ENCODE measurements at regions not wholly inside any gene's neighbourhood (a gene's known extent, or its start where the extent isn't known, plus 50 kb on each side); places are given as distances from the start of the nearest gene placed in this dataset.
A peak's percentile ranks its signal among the peaks of the same experiment; 100 is the strongest.

DNA sequence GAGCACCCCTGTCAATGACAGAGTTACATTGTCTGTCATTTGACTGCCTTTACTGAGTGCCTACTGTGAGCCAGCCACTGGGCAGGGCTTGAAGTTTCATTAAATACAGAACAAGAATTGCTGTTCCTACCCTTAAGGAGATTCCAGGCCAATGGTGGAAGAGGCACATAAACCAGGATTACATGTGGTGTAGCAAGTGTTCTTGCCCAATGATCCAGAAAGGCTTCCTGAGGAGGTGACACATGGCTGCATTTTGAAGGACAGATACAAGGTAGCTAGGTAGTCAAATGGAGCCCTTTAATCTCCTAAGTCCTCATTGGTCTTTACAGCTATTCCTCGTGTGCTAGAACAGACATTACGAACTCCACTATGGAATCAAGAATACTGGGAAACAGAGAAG is 312.7 kb downstream of the ETAA1 start:
- DNase-seq (ENCODE audit: low spot score), result no peak

DNA sequence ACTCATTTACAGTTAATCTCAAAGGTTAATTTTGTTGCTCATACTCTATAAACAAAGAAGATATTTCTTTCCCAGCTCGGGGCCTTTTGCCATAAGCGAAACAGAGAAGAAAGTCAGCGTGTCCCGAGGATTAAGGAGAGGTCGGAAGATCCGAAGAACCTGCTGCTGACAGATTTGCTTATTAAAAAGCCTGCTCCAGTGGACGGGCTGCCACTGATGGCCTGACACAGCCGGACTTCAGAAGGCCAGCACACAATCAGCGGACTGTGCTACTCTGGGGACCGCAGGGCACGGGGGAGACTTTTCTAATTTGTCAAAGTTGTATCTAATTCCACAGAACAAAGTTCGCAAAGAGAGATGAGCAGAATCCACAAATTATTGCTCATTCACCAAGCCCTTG is 315.4 kb downstream of the ETAA1 start:
- no peak for DNase-seq (ENCODE audit: low spot score)

DNA sequence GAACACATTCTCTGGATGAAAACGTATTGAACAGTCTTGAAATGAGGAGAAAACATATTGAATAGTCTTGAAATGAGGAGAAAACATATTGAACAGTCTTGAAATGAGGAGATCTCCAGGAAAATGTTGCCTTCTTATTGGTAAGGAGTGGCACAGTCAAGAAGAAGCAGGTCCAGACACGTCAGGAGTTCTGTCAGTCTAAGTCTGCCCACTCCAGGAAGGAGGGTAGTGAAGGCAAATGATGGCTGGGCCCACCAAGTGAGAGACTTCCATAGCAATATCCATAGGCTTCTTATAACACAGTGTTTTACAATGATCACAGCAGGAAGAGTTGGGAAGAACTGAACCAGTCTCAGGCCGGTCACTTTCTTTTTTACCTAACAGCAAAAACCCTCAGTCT is 316.2 kb downstream of the ETAA1 start:
- DNase-seq (ENCODE audit: low spot score), result no peak

DNA sequence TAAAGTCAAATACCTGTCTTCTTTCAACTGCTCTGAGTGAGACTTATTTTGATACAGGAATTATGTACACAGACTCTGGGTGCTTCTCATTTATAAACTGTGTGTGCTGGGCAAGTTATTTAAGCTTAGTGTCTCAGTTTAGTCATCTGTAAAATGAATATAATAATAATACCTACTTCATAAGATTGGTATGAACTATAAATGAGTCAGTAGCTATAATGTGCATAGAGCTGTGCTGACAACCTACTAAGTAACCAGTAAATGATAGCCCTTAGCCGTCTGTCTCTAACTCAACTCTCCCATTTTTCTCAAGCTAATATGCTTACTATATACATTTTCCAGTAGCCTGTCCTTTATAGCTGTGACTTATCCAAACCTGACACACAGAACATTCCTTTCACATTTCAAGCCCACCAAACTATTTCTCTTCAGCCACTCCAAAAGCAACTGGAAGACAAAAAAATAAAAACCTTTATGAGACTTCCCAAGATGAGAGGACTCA is 319.8 kb downstream of the ETAA1 start:
- DNase-seq (ENCODE audit: low spot score), result no peak

DNA sequence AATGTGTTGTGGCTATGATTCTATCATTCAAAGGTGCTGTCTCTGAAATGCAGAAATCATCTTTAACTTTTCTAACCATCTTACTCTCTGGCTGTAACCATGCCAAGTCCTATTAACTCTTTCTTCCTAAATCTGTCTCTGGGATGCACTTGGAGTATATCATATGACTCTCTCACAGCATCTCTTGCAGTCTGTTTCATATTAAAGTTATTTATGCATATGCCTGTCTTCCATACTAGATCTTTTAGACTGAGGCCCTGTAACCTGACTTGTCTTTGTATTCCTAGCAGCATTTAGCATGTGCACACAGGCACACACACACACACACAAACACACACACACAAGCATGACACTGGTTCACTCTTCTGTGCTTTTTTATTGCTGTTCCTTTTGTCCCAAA is 320.6 kb downstream of the ETAA1 start:
- no peak for DNase-seq (ENCODE audit: low spot score)

DNA sequence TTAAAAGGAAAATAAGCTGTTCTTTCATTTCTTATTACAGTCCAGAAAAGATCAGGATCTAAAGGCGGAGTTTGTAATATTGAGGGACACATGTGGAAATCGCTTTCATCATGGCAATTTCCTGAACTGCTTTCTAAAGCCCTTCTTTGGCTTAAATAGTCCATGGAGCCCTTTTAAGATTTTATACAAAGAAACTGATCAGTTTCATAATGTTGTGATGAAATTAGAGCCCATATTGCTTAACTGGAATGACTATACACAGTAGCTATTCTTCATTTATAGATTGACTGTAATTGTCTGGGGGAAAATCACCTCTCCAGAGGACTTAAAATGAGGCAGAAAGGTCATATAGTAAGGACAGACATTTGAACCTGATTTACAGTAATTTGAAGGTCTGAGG is 322.2 kb downstream of the ETAA1 start:
- no peak for DNase-seq (ENCODE audit: low spot score)

DNA sequence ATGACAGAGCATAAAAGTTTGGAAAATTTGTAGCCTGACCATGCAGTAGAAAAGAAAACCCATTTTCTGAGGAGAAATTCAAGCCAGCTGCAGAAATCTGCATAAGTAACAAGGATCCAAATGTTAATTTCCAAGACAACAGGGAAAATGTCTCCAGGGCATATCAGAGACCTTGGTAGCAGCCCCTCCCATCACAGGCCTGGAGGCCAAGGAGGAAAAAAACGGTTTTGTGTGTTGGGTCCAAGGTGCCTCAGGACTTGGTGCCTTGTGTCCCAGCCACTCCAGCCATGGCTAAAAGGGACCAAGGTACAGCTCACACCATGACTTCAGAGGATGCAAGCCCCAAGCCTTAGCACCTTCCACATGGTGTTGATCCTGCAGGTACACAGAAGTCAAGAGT is 324.4 kb downstream of the ETAA1 start:
- no peak for DNase-seq (ENCODE audit: low spot score)

DNA sequence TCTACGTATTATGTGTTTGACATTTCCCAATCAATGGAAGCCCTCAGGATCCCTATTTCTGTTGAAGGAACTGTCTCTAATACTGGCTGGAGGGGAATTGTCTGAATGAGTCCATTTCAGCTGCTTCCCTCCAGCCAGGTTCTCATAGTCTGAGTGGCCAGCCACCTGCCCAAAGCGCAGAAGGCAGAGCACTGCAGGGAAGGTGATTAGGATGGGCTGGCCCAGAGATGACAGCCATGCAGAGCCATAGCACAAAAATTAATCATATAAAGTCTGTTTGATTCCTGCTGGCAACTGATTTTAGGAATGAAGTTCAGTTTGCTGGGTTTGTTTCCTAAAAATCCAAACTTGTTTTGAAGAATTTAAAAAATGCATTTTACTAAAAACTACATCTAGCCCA is 327.1 kb downstream of the ETAA1 start:
- DNase-seq (ENCODE audit: low spot score), result no peak

DNA sequence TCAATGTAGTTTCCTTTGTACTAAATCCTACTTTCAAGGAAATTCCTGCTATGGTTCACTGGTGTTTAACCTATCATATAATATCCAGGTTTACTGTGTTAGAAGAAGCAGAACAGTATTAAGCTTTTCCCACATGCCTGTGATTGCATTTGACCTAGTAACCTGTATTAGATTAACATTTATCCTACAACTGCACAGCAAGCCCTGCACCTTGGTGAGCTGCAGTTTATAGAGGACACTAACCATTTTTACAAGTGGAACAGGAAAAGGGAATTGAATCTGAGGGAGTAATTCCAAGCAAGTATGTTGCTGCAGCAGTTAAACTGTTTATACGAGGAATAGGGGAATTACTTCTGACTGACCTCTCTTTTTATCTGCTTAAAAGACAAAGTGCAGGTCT is 328.6 kb downstream of the ETAA1 start:
- DNase-seq (ENCODE audit: low spot score), result no peak

DNA sequence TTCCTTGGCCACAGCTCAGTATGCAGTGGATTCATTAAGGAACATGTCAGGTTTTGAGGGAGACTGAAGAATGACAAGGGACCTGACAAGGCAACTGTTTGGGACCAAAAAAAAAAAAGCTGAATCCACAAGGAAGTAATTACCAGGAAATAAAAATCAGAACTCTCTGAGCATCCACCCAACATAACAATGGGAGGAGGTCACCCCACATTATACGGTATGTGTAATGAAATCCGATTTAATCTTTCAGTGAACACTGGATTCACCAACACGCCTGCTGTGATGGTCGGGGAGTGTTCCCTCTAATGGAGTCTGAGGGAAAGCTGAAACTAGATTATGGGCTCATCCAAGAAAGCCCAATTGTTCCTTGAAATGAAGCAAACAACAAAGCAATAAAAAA is 329.3 kb downstream of the ETAA1 start:
- no peak for DNase-seq (ENCODE audit: low spot score)

DNA sequence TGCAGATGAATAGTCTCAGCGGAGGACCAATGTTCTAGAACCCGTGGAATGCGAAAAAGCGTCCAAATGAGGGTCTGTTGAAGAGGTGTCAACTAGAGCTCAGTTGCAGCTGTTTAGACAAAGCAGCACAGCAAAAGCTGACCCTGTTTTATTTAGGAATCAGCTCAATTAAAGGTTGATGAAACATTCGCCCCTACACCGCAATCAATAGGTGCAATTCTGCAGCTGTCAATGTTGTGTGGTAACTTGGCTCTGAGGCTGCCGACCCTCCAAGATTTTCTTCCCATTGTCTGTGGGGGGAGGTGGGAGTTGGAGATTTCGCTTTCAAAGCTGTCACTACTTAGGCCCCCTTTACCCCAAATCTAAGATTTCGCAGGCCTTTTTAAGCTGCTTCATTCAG is 330.0 kb downstream of the ETAA1 start:
- DNase-seq (ENCODE audit: low spot score), result no peak

DNA sequence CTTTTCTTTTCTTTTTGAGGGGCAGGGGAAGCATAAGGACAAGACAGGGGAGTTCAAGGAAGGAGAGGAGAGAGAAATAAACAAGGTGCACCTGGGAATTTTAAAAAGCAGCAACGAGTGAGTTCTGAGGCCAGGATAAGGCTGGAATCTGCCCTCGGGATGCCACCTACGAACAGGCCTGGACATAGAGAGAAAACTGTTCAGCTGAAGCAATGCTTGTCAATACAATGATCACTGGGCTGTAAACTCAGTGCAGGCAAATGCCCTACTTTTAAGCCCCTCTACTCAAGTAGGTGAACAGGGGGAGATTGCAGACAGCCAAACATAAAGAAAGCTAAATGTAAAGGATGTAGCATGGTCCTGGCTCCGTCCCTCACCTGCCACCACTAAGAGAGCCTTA is 330.5 kb downstream of the ETAA1 start:
- no peak for DNase-seq (ENCODE audit: low spot score)

DNA sequence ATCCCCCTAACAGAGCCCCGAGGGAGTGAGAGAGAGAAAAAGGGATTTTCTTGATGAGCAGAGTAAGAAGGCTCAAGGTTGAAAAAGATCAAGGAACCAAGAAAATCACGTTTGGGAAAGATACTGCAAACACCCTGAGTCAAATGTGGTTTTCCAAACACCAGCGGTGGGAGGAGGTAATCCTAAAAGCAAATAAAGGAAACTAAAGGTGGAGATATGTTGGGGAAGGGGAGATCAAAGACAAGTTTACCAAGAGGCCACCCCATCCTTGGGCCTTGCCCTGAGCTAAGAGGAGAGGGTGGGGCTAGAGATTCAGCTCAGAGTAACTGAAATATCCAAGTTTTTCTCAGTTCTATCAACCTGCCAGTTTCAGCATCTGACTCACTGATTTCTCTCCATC is 332.3 kb downstream of the ETAA1 start:
- no peak for DNase-seq (ENCODE audit: low spot score)

DNA sequence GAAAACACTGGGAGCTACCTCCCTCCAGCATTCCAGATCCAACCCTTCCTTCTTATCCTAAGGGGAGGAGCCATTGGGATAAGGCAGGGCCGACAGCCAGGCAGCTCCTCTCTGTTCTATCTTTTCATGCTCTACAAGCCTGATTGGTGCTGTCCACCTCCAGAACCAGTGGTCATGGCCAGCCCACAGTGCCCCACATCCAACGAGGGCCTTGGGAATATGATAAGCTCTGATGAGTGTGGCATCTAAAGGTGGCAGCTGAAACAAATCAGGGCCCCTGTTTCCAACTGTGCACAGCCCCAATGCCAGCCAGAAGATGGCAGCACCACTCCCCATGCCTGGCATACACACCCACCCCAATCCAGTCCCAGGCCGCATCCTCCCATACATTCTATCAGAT is 329.3 kb downstream of the C1D start:
- peak; percentile 47 for DNase-seq (ENCODE audit: low spot score)

DNA sequence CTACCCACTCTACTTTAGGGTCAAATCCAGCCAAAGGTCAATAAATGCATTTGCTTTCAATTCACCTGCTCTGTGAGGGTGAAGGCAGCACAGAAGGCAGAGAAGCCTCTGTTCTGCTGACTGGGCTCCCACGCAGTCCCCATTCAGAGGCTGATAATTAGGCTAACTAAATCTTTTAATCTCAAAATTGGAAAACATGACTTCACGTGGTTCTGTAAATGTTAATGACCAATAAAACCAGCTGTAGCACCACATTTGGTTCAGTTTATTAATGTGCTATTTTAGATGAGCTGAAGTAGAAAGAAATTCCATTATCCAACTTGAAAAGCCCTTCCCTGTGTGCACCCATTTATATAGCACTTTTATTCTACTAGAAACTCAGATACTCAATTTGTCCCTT is 310.6 kb downstream of the C1D start:
- DNase-seq (ENCODE audit: low spot score), result no peak

DNA sequence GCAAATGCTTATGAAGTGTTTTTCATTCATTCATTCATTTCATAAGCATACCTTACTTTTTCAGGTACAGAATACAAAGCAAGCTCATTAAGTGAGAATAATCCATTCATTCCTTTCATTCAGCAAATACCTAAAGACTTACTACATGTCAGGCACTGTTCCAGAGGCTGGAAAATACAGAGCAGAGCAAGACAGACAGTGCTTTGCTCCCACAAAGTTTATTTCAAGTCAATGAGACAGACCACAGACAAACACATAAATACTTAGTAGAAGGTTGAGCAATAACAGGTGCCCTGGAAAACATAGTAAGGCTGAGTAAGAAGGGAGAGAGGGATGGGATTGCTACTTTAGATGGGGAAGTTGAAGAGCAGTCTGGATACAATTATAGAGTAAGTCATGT is 309.8 kb downstream of the C1D start:
- DNase-seq (ENCODE audit: low spot score), result no peak

DNA sequence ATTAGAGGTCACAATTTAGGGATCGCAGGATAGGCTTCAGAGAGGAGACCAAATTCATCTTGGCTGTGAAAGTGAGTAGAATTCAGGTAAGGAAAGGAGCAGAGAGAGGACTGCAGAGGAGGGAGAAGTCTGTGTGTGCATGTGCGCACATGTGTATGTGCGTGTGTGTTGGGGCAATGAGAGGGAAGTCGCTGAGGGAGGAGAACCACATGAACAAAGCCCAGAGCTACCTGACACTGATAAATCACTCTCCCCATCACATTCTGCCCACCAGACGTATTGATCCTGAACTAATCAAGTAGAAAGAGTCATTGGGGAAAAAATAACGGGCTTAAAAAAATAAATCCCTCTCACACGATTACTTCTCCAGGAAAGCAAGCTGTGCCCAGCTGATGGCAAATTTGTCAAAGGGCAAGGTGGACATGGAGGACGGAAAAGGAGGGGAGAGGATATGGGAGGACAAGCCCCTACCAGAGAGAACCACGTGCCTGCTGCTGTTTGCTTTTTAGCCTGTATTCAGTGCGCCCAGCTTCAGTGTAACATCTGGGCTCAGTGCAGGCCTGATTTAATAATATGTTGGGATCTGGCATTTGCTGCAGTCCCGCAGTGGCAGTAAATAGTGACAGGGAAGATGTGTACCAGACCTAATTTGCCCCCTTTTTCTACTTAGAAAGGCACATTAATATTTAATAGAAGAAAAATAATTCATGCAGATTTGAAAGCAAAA is 307.5 kb downstream of the C1D start:
- no peak for DNase-seq (ENCODE audit: low spot score)

DNA sequence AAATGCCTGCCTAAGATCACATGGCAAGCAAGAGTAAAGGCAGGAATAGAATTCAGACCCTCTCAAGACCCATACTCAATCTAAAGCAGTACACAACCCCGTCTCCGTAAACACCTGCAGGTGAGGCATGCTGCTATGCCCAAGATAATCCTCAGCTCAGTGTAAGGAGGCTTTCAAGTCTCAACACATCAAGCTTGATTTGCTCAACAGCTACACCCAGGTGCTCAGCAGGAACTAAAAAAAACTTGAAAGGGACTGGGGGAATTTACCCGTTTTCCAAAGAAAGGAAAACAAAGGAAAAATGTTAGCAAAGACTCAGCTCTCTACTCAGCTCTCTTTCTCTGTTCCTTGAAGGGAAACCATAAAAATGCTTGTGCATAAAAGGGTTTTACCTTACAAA is 301.8 kb downstream of the C1D start:
- DNase-seq (ENCODE audit: low spot score), result no peak

DNA sequence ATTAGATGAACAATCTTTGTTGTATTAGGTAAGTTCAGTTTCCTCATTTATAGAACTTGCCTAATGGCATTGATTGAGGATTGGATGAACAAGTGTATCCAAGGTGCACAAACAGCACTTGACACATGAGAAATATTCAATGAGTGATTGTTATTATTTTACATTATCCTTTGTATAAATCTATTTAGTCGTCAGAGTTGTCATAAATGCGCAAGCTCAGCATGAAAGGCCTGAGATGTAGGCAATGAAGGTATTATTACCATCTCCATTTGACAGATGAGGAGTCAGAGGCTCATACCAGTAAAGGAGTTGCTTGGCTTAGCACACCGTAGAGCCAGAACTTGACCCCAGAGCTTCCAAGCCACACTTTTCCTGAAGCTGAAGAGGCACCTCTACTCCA is 291.4 kb downstream of the C1D start:
- no peak for DNase-seq (ENCODE audit: low spot score)

DNA sequence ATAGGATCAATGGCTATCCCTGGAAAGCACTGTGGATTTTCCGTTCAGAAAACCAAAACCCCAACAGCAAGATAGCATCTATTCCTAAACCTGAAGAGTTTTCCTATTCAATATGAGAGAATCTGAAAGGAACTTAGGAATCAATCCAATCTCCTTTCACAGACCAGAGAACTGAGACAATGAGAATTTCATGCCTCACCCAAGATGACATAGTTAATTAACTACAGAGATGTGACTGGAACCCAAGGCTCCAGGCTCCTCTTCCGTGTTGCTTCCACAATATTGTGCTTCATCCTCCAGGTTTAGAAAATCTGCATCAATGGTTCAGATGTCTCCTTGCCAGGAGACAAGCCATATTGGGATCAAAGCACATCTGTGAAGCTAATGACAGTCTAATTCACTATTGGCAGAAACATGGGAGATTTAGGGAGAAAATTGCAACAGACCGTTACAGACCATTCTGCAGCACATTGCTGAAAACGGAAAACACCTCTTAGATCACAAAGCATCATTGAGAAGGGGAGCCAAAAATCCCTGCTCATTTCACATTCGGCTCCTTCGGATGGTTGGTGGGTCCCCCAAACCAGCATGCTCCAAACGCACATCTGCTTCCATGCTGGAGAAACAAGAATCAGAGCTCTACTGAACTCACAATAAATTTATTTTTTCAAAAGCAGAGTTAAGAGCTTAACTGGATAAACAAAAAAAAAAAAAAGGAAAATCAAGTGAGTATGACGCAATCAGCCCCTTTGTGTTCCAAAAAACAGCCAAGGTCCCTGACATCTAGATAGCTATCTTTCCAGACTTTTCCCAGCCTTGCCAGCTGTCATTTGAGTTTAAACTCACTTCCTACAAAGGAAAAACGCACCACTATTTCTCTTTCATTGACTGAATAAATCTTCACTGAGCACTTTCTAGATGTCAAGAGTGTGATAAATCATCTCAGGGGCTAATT is 290.3 kb downstream of the C1D start:
- no peak for DNase-seq (ENCODE audit: low spot score)

DNA sequence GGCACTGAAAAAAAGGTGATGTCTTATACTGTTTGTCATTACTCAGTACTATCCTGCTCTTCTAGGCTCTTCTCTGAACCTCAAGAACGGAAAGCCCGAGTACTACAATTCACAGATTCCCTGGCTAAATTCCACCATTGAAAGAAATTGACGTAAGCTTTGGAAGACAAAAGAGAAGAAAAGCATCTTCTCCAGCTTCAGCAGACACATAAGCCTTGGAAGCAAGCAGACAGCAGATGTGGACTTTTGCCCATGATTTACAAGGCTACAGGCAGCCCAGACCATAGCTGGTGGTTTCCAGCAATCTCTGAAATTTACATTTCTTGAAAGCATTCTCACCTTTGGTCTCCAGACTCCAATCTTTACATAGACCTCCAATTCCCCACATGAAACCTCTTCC is 289.0 kb downstream of the C1D start:
- no peak for DNase-seq (ENCODE audit: low spot score)

DNA sequence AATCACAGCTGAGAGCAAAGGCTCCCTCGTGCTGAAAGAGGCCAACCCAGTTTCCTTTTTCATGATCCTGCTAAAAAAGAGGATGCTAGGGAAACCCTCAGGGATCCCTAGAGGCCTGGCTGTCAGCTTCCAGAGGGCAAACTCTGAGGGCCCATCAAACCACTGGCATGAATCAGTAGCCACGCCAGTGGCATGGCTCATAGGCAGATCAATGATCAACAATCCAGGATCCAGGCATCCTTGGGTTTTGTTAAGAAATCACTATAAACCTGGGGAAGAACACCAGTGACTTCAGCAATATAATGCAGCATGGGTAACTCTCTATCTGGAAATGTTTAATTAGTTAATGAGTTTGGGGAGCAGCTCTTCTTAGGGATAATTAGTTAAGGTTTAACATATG is 286.5 kb downstream of the C1D start:
- no peak for DNase-seq (ENCODE audit: low spot score)

DNA sequence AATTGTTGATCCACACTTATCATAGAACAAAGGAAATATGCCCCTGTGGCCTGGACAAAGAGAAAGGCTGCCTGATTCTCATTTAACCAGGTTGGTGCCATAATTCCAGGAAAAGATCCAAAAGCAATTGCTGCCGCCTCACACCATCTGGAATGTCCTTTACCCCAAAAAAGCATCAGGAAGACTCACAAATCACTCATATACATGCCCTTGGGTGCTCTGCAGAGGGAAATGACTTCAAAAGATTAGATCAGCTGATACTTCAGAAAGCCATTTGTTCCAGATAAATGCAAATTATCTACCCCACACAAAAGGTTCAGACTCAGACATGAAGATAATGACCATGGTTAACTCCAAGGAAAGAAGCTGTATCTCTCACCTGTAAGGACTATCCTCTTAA is 285.8 kb downstream of the C1D start:
- no peak for DNase-seq (ENCODE audit: low spot score)

Measured in germinal center (tissue), 1 donor.